ENCODE measurements at regions not wholly inside any gene's neighbourhood (a gene's known extent, or its start where the extent isn't known, plus 50 kb on each side); places are given as distances from the start of the nearest gene placed in this dataset.

- no peaks in the 10 kb centered on the region for H3K36me3 ChIP-seq
- H3K4me3 ChIP-seq = no peak overlapping the region
- H3K27me3 ChIP-seq = no peaks in the 10 kb centered on the region
- H3K27ac ChIP-seq = no peak overlapping the region
- TF ChIP-seq POLR2AphosphoS5 (IDR thresholded peaks at IDR 0.05) = no peak
- no peak for TF ChIP-seq POLR2A (IDR thresholded peaks at IDR 0.05)
- no peak for TF ChIP-seq CTCF (IDR thresholded peaks at IDR 0.05)
- H3K4me1 ChIP-seq = no peaks in the 10 kb centered on the region
- no peak for DNase-seq (ENCODE audit: low spot score in 2 of 2)
- intact Hi-C loops (cut with DNase I; ENCODE audit: low total_unique reads) = no loop called here
- H3K9me3 ChIP-seq = no peaks in the 10 kb centered on the region
These were observed 420.3 kb downstream of the GABRG2 start for GRCh38 chr5:162487528-162488525.

- H3K9me3 ChIP-seq = no peaks in the 10 kb centered on the region
- no peaks in the 10 kb centered on the region for H3K4me1 ChIP-seq
- H3K27ac ChIP-seq = no peak overlapping the region
- intact Hi-C loops (cut with DNase I; ENCODE audit: low total_unique reads) = no loop called here
- DNase-seq (ENCODE audit: low spot score in 2 of 2) = no peak
- H3K27me3 ChIP-seq = no peaks in the 10 kb centered on the region
- H3K36me3 ChIP-seq = no peaks in the 10 kb centered on the region
- TF ChIP-seq POLR2AphosphoS5 (IDR thresholded peaks at IDR 0.05) (no peak), CTCF (IDR thresholded peaks at IDR 0.05) (no peak), POLR2A (IDR thresholded peaks at IDR 0.05) (no peak)
- no peak overlapping the region for H3K4me3 ChIP-seq
These were observed 428.7 kb downstream of the GABRG2 start for GRCh38 chr5:162496100-162496808.

GRCh38 chr5:162497455-162497854 is 429.9 kb downstream of the GABRG2 start:
- no peak for DNase-seq (ENCODE audit: low spot score in 2 of 2)
- no peak overlapping the region for H3K27ac ChIP-seq
- no peaks in the 10 kb centered on the region for H3K9me3 ChIP-seq
- H3K4me1 ChIP-seq = no peaks in the 10 kb centered on the region
- H3K36me3 ChIP-seq = no peaks in the 10 kb centered on the region
- no peak overlapping the region for H3K4me3 ChIP-seq
- no peaks in the 10 kb centered on the region for H3K27me3 ChIP-seq
- intact Hi-C loops (cut with DNase I; ENCODE audit: low total_unique reads) = no loop called here
- TF ChIP-seq POLR2A (IDR thresholded peaks at IDR 0.05) (no peak), POLR2AphosphoS5 (IDR thresholded peaks at IDR 0.05) (no peak), CTCF (IDR thresholded peaks at IDR 0.05) (no peak)

GRCh38 chr5:162502780-162503179 is 435.2 kb downstream of the GABRG2 start:
- Histone ChIP-seq H3K36me3 (no peaks in the 10 kb centered on the region), H3K27me3 (no peaks in the 10 kb centered on the region), H3K4me1 (no peaks in the 10 kb centered on the region), H3K9me3 (no peaks in the 10 kb centered on the region), H3K4me3 (no peak overlapping the region), H3K27ac (no peak overlapping the region)
- no peak for DNase-seq (ENCODE audit: low spot score in 2 of 2)
- no peak for TF ChIP-seq POLR2A (IDR thresholded peaks at IDR 0.05)
- no peak for TF ChIP-seq POLR2AphosphoS5 (IDR thresholded peaks at IDR 0.05)
- no peak for TF ChIP-seq CTCF (IDR thresholded peaks at IDR 0.05)
- intact Hi-C loops (cut with DNase I; ENCODE audit: low total_unique reads) = no loop called here

- H3K9me3 ChIP-seq = no peaks in the 10 kb centered on the region
- no peak overlapping the region for H3K27ac ChIP-seq
- H3K27me3 ChIP-seq = no peaks in the 10 kb centered on the region
- no peaks in the 10 kb centered on the region for H3K36me3 ChIP-seq
- no peak for DNase-seq (ENCODE audit: low spot score in 2 of 2)
- no peaks in the 10 kb centered on the region for H3K4me1 ChIP-seq
- intact Hi-C loops (cut with DNase I; ENCODE audit: low total_unique reads) = no loop called here
- H3K4me3 ChIP-seq = no peak overlapping the region
- TF ChIP-seq POLR2AphosphoS5 (IDR thresholded peaks at IDR 0.05) (no peak), CTCF (IDR thresholded peaks at IDR 0.05) (no peak), POLR2A (IDR thresholded peaks at IDR 0.05) (no peak)
These were observed 436.2 kb downstream of the GABRG2 start for GRCh38 chr5:162503796-162504195.

Data from breast epithelium (tissue), 4 donors.